CD4-positive, alpha-beta T cell treated with Interleukin-4 for 4 hours (primary cell): ENCODE measurements at regions not wholly inside any gene's neighbourhood (a gene's known extent, or its start where the extent isn't known, plus 50 kb on each side); places are given as distances from the start of the nearest gene placed in this dataset.

Experiments used
- DNase-seq: peaks from one replicate; pipeline ENCODE4 v3.0.0-alpha.2; 2020

DNA sequence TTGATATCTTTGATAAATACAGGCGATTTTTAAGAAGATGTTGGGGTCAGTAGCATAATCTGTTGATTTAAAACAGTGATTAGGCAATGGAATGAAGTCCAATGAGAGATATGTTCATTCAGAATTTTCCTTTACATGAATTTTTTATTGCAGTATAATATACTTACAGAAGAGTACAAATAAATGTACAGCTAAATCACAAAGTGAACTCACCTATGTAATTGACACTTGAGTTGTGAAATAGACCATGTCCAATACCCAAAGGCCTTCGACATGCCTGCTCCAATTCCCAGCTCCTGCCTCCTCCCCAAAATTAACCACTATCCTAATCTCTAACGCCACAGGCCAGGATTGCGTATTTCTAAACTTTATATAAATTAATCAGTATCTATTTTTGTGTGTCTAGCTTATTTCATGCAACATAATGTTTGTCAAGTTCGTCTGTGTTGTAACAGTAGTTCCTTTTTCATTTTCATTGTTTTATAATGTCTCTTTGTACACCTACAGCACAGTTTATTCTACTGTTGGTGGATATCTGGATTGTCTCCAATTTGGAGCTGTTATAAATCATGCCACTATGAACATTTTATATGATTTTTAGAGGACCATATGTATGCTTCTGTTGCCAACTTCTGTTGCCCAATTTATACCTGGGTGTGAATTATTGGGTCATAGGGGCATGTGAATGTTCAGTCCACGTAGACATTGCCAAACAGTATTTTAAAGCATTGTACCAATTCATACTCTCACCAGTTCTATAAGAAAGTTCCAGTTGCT is 208.3 kb downstream of the TLE1 start:
- DNase-seq: no peak

DNA sequence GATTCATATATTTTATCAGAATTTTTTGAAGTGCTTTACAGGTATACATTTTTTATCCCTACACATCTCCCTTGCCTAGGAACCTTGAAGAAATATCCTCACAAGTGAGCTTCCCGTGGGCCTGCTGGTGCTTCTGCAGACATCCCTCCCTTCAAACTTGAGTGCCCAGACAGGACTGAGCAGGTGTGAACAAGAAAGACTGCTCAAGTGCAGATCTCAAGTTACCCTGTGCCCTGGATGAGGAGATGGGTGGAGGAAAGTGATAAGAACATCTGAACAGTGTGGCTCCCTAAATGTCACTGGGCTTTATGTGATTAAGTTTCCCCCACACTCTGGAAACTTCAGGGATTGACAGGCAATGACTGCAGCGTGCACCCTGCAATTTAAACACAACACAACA is 209.8 kb downstream of the TLE1 start:
- DNase-seq: no peak

DNA sequence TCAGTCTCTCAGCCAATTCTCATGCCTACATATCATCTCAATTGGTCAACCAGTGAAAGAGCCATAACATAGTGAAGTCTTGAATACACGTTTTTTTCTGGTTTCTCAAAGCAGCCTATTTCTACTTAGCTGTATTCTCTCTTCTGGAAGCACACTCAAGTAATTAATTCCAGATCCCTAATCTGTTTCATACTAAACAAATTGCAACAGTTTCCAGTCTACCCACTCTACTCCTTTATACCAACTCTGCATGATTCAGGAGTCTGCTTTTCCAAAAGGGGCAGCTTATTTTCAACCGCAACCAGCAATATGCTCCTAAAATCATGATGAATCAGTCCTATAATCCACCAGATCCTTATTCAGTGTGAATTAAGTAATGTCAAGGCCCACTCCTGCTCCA is 211.7 kb downstream of the TLE1 start:
- no peak for DNase-seq

DNA sequence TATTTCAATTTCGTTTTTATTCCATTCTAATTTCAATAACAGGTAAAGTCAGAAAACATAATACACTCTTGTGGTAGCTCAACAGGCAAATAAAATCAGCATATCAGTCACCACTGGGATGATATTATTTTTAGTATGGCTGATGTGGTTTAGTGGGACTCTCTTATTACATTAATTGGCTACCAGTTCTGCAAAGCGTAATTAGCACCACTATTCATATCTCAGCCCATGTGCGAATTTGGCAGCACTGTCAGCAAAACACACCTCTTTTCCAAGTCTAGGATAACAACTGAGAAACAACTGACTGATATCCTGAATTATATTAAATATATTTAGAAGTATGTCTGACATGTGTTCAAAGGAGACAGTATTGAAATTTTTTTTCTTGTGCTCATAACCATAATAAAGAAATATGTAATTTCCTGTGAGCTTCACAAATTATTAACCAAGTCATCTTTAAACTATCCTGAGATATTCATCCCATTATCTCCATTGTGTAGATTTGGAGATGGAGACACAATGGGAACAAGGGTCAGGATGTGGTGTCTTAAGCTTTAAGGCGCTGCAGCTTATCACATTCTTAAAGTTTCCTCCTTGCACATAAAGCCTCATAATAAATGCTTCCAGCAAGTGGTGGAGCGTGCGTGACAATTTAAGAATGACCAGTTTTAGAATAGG is 212.4 kb downstream of the TLE1 start:
- DNase-seq: no peak

DNA sequence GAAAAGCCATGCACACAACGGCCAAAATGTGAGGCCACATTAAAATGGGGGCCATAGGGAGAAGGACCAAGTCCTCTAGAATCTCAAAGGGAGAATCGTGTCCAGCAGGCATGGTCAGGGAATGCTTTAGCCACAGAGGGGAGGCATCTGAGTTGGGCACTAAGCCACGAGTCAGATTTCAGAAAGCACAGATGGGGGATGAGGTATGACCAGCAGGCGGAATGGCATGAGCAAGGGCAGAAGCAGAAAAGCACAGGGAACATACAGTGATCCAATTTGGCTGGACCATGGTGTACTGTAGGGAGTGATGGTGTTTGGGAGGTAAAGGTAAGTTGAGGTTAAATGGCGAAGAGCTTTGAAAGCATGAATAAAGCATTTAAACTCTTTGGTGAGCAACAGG is 214.6 kb downstream of the TLE1 start:
- DNase-seq: no peak

DNA sequence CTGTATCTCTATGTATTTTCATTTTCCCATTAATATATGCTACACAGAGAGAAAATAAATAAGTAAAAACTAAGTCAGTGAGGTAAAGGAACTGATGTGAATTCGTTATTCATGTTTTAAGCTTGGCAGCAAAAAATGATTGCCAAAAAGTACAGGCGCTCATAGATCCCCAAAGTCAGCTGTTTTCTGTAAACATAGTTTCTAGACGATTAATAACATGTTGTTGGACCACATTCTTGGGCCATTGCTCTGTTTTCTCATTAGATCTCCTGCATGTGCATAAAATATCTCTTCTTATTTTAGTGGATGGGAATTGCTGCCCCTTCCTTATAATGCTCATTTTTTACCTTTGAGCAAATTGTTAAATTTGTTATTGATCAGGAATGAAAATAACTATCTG is 215.2 kb downstream of the TLE1 start:
- no peak for DNase-seq

DNA sequence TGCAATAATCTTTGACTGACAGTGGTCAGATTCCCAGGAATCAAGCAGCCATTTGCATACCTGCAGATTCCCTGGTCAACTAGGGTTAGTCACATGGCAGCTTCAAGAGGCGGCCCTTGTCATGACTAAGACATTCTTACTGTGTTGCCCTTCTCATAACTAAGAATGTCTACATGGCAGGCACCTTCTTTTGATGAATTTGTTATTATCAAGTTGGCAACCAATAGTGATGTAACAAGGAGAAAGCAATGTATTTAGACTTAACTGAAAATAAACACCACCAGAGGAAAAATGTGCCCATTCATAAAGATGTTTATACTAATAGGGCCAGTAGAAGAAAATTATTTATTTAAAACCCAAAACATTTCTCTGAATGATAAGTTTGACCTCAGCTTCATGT is 215.6 kb downstream of the TLE1 start:
- no peak for DNase-seq

DNA sequence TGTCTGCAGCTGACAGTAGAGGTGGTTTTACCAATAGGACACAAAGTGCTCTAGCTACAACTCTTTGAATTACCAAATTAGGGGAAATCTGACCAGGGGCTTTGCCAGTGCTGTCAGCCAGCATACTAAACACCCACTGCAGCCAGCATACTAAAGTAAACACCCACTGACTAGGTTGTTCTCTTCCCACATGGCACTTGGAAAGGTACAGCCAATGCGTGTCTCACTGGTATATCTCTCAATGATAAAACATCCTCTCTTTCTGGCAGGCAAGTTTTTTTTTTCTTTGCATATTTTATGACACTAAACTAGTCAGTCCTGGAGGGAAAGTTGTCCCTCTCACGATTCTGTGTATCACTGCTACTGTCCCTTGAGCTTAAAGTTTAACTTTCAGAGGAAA is 216.1 kb downstream of the TLE1 start:
- no peak for DNase-seq

DNA sequence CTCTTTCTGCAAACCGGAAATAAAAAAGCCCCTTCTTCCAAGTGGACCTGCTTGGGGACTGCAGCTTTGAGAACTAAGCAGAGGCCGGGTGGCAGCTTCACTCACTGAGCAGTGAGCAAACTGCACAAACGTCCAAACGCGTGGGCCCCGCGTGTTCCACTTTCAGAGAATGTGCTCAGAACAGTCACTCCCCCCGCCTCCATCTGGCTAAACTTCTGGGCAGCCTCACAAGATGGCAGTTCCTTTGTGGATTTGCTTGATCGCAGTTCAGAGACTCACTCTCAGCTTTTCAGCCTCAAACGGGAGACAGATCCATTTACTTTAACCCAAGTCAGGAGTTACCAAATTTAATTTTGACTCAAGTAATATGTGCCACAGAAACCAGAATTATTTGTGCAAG is 216.6 kb downstream of the TLE1 start:
- DNase-seq: no peak

DNA sequence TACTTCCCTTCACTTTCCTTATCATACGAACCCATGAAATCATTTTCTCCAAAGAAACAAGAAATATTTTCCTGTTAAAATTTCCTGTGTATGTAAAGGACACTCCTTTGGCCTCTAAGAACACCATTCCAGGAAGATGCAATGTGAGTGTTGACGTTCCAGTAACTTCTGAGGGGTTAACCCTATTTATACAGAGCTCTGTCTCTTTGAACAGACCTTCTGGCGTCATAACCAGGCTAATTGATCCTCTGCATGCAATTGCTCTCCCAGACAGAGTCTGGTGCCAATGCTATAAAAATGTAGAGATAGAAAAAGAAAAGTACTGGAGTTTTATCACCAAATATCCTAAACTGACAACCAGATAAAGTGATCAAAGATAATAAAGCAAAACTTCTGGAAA is 218.5 kb downstream of the TLE1 start:
- DNase-seq: no peak

DNA sequence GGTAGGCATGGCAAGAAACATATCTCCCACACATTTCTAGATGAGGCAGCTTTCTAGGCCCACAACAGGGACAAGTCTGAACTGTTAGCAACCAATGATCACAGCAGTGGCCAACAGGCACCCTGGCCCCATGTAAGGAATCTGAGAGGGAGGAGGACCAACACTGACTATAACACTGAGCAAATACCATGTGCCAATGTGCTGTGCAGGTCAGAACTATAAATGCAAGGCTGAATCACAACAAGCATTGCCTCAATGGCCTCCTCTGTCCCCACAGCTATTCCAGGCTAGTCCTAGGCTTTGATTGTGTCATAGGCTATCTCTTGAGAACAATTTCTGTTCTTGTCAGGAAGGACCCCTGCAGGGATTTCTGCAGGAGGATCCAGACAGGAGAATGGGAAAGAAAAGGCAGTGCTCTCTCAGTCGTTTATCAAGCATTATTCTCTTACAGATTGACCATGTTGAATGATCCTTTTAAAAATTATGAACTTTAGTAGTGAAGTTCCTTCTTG is 221.2 kb downstream of the TLE1 start:
- no peak for DNase-seq

DNA sequence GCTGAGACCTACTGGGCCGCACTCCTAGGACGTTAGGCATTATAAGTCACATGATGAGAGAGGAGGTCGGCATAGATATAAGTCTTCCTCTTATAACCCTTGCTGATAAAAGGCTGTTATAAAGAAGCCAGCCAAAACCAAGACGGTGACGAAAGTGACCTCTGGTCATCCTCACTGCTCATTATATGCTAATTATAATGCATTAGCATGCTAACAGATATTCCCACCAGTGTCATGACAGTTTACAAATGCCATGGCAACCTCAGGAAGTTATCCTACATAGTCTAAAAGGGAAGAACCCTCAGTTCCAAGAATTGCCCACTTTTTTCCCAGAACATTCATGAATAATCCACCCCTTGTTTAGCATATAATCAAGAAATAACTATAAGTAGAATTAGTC is 222.4 kb downstream of the TLE1 start:
- DNase-seq: no peak

DNA sequence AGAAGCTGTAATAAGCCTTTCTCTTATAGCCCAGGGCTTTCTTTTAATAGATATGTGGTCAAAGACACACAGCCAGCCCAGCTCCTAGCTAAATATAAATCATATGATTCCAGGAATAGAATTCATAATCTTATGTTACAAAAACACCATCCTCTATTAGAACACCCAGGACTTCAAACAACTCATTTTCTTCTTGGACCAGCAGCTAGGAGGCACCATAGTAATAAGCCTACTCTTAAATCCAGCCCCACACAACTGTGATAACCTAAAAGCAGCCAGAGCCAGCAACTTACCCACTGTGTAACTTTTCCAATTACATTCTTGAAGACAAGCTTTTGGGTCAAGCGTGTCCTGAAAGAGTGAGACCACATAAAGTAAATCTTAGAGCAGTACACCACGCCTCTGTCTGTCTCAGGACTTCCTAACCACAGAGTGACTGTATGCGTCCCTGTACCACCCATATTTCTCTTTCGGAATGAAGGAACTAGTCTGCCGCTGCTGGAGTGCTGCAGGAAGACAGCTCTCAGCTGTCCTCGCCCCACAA is 223.8 kb downstream of the TLE1 start:
- DNase-seq: no peak

DNA sequence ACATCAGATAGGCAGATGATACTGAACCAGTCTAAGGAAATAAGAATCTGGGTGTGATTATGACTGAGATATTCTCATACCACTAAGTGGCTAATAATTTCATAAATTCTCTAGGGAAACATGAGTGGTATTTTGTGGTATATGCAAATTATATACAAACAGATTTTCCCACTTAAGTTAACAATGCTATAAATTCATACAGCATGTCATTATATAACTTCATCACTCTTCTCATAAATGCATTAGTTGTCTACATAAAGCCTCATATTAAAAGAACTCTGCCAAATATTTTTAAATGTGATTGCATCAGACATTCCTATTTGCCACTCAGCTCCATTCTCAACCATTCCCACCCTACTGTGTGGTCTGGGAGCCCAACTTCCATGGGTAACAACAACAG is 226.5 kb downstream of the TLE1 start:
- no peak for DNase-seq

DNA sequence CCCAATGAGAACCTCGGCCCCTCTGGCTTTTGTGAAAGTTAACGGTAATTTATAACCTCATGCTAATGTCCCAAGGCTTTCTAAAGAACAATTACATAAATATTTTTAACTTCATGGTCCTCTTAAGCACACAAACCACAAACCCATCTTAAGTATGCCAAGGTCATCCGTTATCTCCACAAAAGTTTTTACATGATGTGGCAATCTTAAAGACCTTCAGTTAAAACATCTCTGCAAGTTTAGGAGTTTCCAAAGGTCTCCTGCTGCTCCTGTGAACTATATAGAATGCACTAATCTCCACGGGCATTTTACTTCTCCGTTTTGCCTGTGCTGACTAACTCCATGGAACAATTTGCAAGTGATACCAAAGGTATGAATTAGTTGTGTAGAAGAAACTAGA is 228.2 kb downstream of the TLE1 start:
- DNase-seq: no peak

DNA sequence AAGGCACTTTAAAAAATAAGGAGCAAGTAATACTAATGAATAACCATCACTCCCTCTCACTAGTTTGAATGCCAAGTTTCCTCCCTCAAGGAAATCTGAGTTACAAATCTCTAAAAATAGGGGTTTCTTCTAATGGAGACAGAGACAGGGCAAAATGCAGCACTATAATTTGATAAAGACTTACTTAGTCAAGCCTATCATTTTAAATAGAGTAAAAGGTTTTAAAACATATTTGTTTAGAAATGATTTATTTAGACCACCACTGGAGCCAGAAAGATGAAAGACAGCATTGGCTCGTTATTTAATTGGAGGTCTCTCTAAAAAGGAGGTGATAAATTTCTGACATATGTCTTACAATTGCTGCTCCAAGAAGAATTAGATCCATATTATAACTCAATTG is 228.7 kb downstream of the TLE1 start:
- DNase-seq: no peak

DNA sequence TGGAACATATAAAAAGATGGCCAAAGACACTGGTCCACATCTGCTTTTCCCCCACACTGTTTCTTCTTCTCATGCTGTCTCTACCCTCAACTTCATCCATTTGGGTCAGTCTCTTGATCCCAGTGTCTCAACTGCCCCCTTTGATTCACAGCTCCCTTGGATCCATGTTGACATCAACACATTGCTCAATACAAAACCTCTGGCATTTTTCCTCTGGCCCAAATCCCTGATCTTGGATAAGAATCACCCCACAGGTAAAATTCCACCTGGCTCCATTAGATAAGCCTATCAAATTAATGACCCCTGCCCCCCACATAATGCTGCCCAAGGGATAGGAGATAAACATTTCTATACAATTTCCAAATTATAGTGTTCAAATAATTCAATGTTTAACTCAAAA is 229.8 kb downstream of the TLE1 start:
- no peak for DNase-seq

DNA sequence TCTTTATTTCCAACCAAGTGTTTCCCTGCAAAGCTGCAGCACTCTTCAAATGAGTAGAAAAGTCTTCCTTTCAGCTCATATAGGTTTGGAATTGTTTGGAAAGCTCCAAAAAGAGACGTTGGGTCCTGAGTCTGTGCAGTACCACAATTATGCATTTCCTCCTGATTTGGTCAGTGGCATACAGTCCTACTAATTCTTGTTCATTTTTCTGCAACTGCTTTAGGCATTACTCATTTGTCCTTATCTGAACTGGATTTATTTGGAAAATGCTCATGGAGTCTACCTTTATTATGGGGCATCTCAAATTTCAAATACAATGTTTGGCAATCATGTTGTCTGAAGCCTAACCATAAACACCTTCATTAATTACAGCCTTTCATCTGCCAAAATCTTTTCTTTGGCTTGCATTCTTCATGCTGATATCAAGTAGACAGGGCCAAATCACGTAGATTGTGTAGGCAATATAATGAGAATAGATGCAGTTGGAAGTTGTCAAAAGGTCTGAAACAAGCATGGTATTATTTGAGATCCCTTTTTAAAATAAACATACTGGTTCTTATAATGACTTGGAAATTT is 232.8 kb downstream of the TLE1 start:
- DNase-seq: no peak

DNA sequence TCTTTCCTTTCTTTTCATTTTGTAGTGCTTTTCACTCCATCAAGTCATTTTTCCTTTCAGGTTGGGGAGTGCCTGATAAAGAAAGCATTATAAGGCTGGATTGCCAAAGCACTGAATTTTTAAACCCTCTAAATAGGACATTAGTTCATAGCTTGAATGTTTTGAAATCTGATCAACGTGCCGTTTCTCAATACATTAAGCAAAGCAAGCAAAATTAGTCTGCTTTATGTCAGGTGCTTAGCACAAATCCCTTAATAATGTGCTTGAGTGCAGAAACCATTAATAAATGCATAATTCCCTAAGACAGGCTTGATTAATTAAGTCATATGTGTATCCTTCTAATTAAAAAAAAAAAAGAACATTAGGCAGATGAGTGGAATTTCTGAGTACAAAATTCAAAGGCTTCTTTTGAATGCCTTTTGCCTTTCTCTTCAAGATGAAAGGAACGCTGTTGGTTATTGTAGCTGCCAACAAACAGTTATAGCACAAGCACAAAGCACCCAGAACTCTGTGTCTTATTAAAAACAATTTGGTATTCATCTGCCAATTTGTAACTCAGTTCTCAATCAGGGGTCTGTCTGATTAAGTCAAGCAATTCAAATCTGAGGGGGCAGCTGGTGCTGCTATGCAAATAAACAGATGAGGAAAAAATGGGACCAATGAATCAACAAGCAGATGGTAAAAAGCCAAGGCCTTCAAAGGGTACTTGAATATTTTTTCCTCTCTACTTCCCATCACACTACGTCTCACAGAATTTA is 233.7 kb downstream of the TLE1 start:
- no peak for DNase-seq

DNA sequence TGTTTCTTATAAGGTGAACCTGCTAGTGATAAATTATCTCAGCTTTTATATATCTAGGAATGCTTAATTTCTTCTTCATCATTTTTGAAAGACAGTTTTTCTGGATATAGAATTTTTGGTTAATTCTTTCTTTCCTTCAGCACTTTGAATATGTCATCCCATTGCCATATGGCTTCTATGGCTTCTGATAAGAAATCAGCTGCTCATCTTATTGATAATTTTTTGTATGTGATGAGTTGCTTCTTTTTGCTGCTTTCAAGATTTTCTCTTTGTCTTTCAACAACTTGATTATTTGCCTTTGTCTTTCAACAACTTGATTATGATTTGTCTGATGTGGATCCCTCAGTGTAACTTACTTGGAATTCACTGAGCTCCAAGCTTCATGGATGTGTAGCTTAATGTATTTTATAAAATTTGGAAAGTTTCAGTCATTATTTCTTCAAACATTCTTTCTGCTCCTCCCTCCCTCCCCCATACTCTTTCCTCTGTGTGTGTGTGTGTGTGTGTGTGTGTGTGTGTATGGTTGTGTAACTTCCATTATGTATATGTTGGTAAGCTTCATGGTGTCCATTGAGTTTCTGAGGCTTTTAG is 243.9 kb downstream of the TLE1 start:
- DNase-seq: no peak

DNA sequence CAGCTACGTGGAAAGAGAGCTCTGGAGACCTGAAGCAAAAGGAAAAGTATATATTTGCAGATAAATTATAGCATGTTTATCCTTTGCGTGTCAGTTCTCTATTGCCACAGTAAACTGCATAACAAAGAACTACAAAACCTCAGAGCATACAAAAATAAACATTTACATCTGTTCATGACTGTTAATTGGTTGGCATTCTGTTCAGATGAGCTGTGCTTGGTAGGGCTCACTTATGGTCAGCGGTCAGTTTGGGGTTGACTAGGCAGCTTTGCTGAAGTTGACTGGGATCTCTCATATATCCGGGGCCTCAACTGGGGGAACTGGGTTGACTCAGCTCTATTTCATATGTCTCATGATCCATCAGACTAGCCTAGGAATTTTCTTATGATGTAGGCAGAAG is 257.7 kb downstream of the TLE1 start:
- DNase-seq: no peak

DNA sequence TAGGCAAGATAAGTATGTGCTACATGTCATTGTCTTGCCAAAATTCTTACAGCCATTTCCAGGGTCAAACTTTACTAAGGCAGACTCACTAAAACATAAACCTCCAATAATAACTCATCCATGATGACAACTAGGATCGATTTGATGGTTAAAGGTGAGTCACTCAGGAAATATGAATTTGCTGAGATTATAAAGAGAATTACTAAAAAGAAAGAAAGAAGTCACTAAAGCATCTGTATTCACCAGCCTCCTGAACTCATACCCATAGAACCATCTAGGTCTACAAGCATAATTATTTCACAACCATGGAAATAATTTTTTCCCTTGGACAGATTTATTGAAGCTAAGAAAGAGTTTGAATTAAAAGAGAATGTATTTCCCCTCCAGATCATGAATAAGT is 258.6 kb downstream of the TLE1 start:
- DNase-seq: no peak

DNA sequence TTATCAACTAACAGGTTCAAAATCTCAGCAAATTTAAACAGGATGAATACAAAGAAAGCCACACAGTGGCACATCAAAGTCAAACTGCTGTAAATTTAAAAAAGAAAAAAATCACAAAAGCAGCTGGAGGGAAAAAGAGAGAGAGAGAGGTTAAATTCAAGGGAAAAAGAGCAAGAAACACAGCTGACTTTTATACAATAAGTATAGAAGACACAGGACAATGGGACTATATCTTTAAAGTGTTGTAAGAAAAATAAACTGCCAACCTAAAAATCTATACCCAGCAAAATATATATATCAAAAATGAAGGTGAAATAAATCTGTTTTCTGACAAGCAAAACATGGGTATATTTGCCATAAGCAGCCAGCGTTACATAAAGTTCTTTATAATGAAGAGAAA is 261.5 kb downstream of the TLE1 start:
- DNase-seq: no peak
